K562 (cell line): ENCODE measurements at regions not wholly inside any gene's neighbourhood (a gene's known extent, or its start where the extent isn't known, plus 50 kb on each side); places are given as distances from the start of the nearest gene placed in this dataset.

Experiments
- ATAC-seq: fragments of 200-7000 bp; cut with Tn5 transposase; 3 replicates; pipeline ENCODE4 v1.9.1; 2020; ENCODE audit warnings: moderate library complexity
- BruUV-seq: library from RNA; stranded (reverse); fragments of 400-500 nt; replicated peaks from 2 replicates; lab custom pipeline; 2021; lab: Mats Ljungman, UMichigan
- CTCF ChIA-PET: fragments of 300-600 bp; formaldehyde crosslinking; extraction: SDS; loops from one replicate; lab custom pipeline; 2021; ENCODE audit warnings: low intra/inter-chr PET ratio; lab: Yijun Ruan, JAX
- POLR2A ChIA-PET: fragments of 300-600, 350-650 bp; sonication (Branson Sonifier 250); formaldehyde crosslinking; extraction: SDS; loops from one replicate; lab custom pipeline; 2021; ENCODE audit warnings: antibody characterized with exemption, inconsistent platforms; lab: Yijun Ruan, JAX
- DNase-seq, 4 experiments: peaks; one replicate each; pipeline versions ENCODE4 v3.0.0 to v3.0.0-alpha.2; 2011 to 2018; ENCODE audit warnings: low spot score in 3 of 4, mixed read lengths in 3 of 4; ENCODE audit errors: extremely low read depth in 1 of 4
- FAIRE-seq: peaks from 2 replicates; lab custom pipeline; 2011; peaks lifted over from hg19 to GRCh38; lab: Jason Lieb, UNC
- H2AFZ ChIP-seq: 2 replicates; pipeline ENCODE4 v1.6.0; 2011; ENCODE audit warnings: low read depth, low read length, control low read depth, inconsistent platforms
- H3K27ac ChIP-seq: fragments of 200-600 bp; 3 replicates; pipeline ENCODE4 v1.8.0; 2011; ENCODE audit warnings: low read depth, mild to moderate bottlenecking, control low read depth, inconsistent platforms, low read length, moderate library complexity, mixed read lengths; ENCODE audit errors: extremely low read depth
- H3K27me3 ChIP-seq, 2 experiments: fragments of 300-600 bp in 1 of 2; 2 replicates in 1 of 2; 3 replicates in 1 of 2; pipeline versions ENCODE4 v1.6.0 to v1.8.0; 2011; ENCODE audit warnings: inconsistent platforms in 2 of 2, low read length in 2 of 2, mild to moderate bottlenecking in 1 of 2, mixed read lengths in 1 of 2, moderate library complexity in 1 of 2; ENCODE audit not compliant: control insufficient read depth in 2 of 2, insufficient read depth in 2 of 2
- H3K36me3 ChIP-seq: fragments of 300-600 bp; 3 replicates; pipeline ENCODE4 v1.8.0; 2011; ENCODE audit warnings: mild to moderate bottlenecking, low read length, inconsistent platforms; ENCODE audit not compliant: control insufficient read depth, insufficient read depth
- H3K4me1 ChIP-seq, 2 experiments: fragments of 200-600 bp in 1 of 2; replicated peaks in 1 of 2; 2 replicates in 1 of 2; 3 replicates in 1 of 2; pipeline versions ENCODE4 v1.5.1 to v1.8.0; 2011; ENCODE audit warnings: inconsistent platforms in 2 of 2, low read length in 2 of 2, mild to moderate bottlenecking in 1 of 2, mixed read lengths in 1 of 2, moderate library complexity in 1 of 2; ENCODE audit not compliant: control insufficient read depth in 2 of 2, insufficient read depth in 2 of 2
- H3K4me2 ChIP-seq: 2 replicates; pipeline ENCODE4 v1.6.1; 2011; ENCODE audit warnings: low read length, control low read depth, inconsistent platforms, mixed read lengths; ENCODE audit not compliant: insufficient read depth
- H3K4me3 ChIP-seq: fragments of 200-600 bp; sonication (generic), shearing (Covaris generic); 2 replicates; pipeline ENCODE4 v1.5.1; 2016; ENCODE audit warnings: control low read depth, inconsistent platforms
- H3K79me2 ChIP-seq: fragments of 200-600 bp; 3 replicates; pipeline ENCODE4 v1.8.0; 2011; ENCODE audit warnings: low read length, inconsistent platforms; ENCODE audit not compliant: control insufficient read depth, insufficient read depth
- H3K9ac ChIP-seq, 2 experiments: 2 replicates each; pipeline versions ENCODE4 v1.6.0 to v1.6.1; 2011; ENCODE audit warnings: low read depth in 2 of 2, low read length in 2 of 2, control low read depth in 1 of 2, inconsistent platforms in 1 of 2, mild to moderate bottlenecking in 1 of 2, mixed read lengths in 1 of 2; ENCODE audit not compliant: insufficient read depth in 1 of 2
- H3K9me1 ChIP-seq: one replicate; pipeline ENCODE4 v1.6.0; 2011; ENCODE audit warnings: inconsistent platforms, mild to moderate bottlenecking, low read length, moderate library complexity; ENCODE audit not compliant: control insufficient read depth, insufficient read depth
- H3K9me3 ChIP-seq: replicated peaks from 2 replicates; pipeline ENCODE4 v1.5.1; 2011; ENCODE audit warnings: low read depth, low read length, inconsistent platforms; ENCODE audit not compliant: control insufficient read depth, insufficient read depth
- H4K20me1 ChIP-seq: replicated peaks from 2 replicates; pipeline ENCODE4 v1.6.1; 2011; ENCODE audit warnings: low read length, inconsistent platforms, mixed read lengths; ENCODE audit not compliant: control insufficient read depth, insufficient read depth
- E2F1 ChIP-seq: sonication (generic); formaldehyde crosslinking; IDR thresholded peaks from 2 replicates; pipeline ENCODE4 v1.8.1; 2023; ENCODE audit warnings: mild to moderate bottlenecking, missing genetic modification reagents, moderate library complexity
- ELF1 ChIP-seq: fragments of 200-800 bp; sonication (Bioruptor generic); IDR thresholded peaks from 2 replicates; pipeline ENCODE4 v1.6.1; 2016; ENCODE audit warnings: missing genetic modification characterization, missing compliant biosample characterization
- POLR3A ChIP-seq: IDR thresholded peaks from 2 replicates; pipeline ENCODE4 v1.6.1; 2011; ENCODE audit warnings: borderline replicate concordance, mild to moderate bottlenecking, moderate library complexity; ENCODE audit not compliant: insufficient read length, insufficient read depth; ENCODE audit errors: extremely low read depth
- PTTG1 ChIP-seq: fragments of 450-650 bp; IDR thresholded peaks from 2 replicates; pipeline ENCODE4 v1.6.1; 2016; ENCODE audit warnings: low read depth, mild to moderate bottlenecking, missing genetic modification characterization, missing compliant biosample characterization
- RFX7 ChIP-seq: fragments of 250-450 bp; sonication (Bioruptor Pico); IDR thresholded peaks from 2 replicates; pipeline ENCODE4 v1.5.1; 2021; ENCODE audit warnings: mild to moderate bottlenecking
- STAG1 ChIP-seq: sonication (generic); formaldehyde crosslinking; IDR thresholded peaks from 2 replicates; pipeline ENCODE4 v1.5.0; 2020; ENCODE audit warnings: missing genetic modification reagents, borderline replicate concordance
- TFAM ChIP-seq: fragments of 250-450 bp; sonication (Bioruptor Pico); conservative IDR thresholded peaks from 2 replicates; pipeline ENCODE4 v1.5.0; 2021; ENCODE audit warnings: mild to moderate bottlenecking, moderate library complexity
- TGIF2 ChIP-seq: sonication (generic); formaldehyde crosslinking; IDR thresholded peaks from 2 replicates; pipeline ENCODE4 v1.8.1; 2022; ENCODE audit warnings: mild to moderate bottlenecking, missing genetic modification reagents, moderate library complexity
- TRIM25 ChIP-seq: fragments of 450-650 bp; IDR thresholded peaks from 2 replicates; pipeline ENCODE4 v1.7.0; 2016; ENCODE audit warnings: borderline replicate concordance
- TSHZ1 ChIP-seq: fragments of 250-450 bp; sonication (Bioruptor Pico); IDR thresholded peaks from 2 replicates; pipeline ENCODE4 v1.4.0; 2020; ENCODE audit warnings: mild to moderate bottlenecking, moderate library complexity
- WHSC1 ChIP-seq: IDR thresholded peaks from one replicate; pipeline ENCODE4 v1.6.1; 2012; ENCODE audit warnings: low read length, control low read depth, inconsistent platforms
- ZFP30 ChIP-seq: fragments of 250-450 bp; sonication (Bioruptor Pico); IDR thresholded peaks from 2 replicates; pipeline ENCODE4 v1.8.0; 2022; ENCODE audit warnings: moderate library complexity, mild to moderate bottlenecking, inconsistent platforms, borderline replicate concordance
- ZKSCAN1 ChIP-seq: fragments of 150-350 bp; IDR thresholded peaks from 2 replicates; pipeline ENCODE4 v1.6.1; 2016; ENCODE audit warnings: low read depth, low read length
- ZNF384 ChIP-seq: IDR thresholded peaks from 2 replicates; pipeline ENCODE4 v1.6.1; 2012; ENCODE audit warnings: low read depth, low read length, improper control_type of control experiment
- ZNF445 ChIP-seq: fragments of 250-450 bp; sonication (Bioruptor Pico); IDR thresholded peaks from 2 replicates; pipeline ENCODE4 v1.4.0; 2020; ENCODE audit warnings: low read depth, mild to moderate bottlenecking, moderate library complexity
- WGBS: fragments of 100-300 bp; shearing (Covaris generic); methylation state at CpG from one replicate; pipeline ENCODE4 v1.1.6; 2016; ENCODE audit warnings: low coverage, mixed read lengths; ENCODE audit not compliant: insufficient coverage; ENCODE audit errors: missing lambda C conversion rate; 5-methylcytosine and 5-hydroxymethylcytosine counted together
- in situ Hi-C: fragments of 300-500 bp; cut with MboI; formaldehyde crosslinking; loops from 4 replicates; pipeline ENCODE4 v1.15.0; 2018; ENCODE audit warnings: inconsistent platforms, mixed read lengths
- intact Hi-C: fragments of 100-400 bp; cut with micrococcal nuclease; formaldehyde crosslinking; loops from 2 replicates; pipeline ENCODE4 v1.14.2; 2022
- TF ChIP-seq, protein P1 (sequence below): fragments of 450-650 bp; IDR thresholded peaks from 2 replicates; pipeline ENCODE4 v1.6.1; 2016

DNA sequence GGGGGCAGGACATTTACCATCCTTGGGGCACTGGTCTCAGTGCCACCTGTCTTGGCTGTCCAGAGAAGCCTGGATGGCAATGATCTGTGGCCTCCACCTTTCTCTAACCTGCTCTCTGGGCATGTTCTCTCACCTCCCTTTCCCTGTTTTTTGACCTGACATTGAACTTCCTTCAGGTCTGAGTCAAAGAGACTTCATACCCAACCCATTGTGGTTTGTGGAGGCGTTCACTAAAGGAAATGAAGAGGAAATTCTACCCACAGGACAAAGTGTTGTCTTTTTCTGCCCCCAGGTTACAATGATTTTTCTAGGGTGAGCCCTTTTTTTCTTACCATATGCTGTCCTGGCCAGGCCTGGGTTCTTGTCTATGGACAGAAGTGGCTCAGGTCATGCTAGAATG, 76.6 kb downstream of the CYP26A1 start:
- Histone ChIP-seq H3K9me3 (no peaks in the 10 kb centered on the region), H3K9ac (no peak overlapping the region), H3K4me1 (no peaks in the 10 kb centered on the region), H3K27ac (no peak overlapping the region), H2AFZ (no peak overlapping the region), H4K20me1 (no peaks in the 10 kb centered on the region), H3K79me2 (no peaks in the 10 kb centered on the region), H3K4me3 (no peak overlapping the region), H3K4me2 (no peak overlapping the region), H3K9me1 (no peaks in the 10 kb centered on the region), H3K36me3 (no peaks in the 10 kb centered on the region), H3K27me3 (peaks cover 0 to 3% of the 10 kb centered on the region in 2 experiments; a peak in 1 of 5 replicates)
- no peak for FAIRE-seq
- ChIA-PET POLR2A (no interaction called here), CTCF (interaction anchor here (0.7 kb wide), 1 partner anchor 20 kb away, joined by 3 read pairs; no protein-coding TSS in a partner anchor)
- BruUV-seq, result no TSS peak
- 0% methylated on average over 1 of the region's 1 CpG for WGBS
- no peak for ATAC-seq
- in situ Hi-C loops (no loop called here), intact Hi-C loops (no loop called here)
- DNase-seq, result no peak
- TF ChIP-seq PTTG1 (no peak), STAG1 (CRISPR knock-in tag) (no peak), TFAM (CRISPR knock-in tag) (no peak), TGIF2 (no peak), ZKSCAN1 (no peak), ZNF445 (CRISPR knock-in tag) (no peak), WHSC1 (no peak), ELF1 (tag) (no peak), ZNF384 (no peak), POLR3A (no peak), E2F1 (CRISPR knock-in tag) (no peak), RFX7 (CRISPR knock-in tag) (no peak), TRIM25 (no peak), TSHZ1 (no peak), ZFP30 (CRISPR knock-in tag) (no peak)
- TF ChIP-seq, protein P1, sequence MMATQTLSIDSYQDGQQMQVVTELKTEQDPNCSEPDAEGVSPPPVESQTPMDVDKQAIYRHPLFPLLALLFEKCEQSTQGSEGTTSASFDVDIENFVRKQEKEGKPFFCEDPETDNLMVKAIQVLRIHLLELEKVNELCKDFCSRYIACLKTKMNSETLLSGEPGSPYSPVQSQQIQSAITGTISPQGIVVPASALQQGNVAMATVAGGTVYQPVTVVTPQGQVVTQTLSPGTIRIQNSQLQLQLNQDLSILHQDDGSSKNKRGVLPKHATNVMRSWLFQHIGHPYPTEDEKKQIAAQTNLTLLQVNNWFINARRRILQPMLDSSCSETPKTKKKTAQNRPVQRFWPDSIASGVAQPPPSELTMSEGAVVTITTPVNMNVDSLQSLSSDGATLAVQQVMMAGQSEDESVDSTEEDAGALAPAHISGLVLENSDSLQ, result no peak
